Activated CD8-positive, alpha-beta T cell treated with anti-CD3 and anti-CD28 coated beads for 36 hours (primary cell): ENCODE measurements at regions not wholly inside any gene's neighbourhood (a gene's known extent, or its start where the extent isn't known, plus 50 kb on each side); places are given as distances from the start of the nearest gene placed in this dataset.

ENCODE experiments used
- ATAC-seq: fragments of 200-7000 bp; cut with Tn5 transposase; one replicate; pipeline ENCODE4 v1.10.0; 2021; ENCODE audit warnings: mild to moderate bottlenecking, moderate library complexity
- CTCF ChIA-PET: fragments of 350-600 bp; sonication (Branson Sonifier 250); formaldehyde crosslinking; loops from one replicate; lab custom pipeline; 2021; ENCODE audit warnings: antibody characterized with exemption; lab: Charles Lee
- POLR2A ChIA-PET: fragments of 350-600 bp; sonication (Branson Sonifier 250); formaldehyde crosslinking; loops from one replicate; lab custom pipeline; 2021; ENCODE audit warnings: antibody characterized with exemption; lab: Charles Lee
- DNase-seq: peaks from one replicate; pipeline ENCODE4 v3.0.0-alpha.2; 2020
- H3K27ac Mint-ChIP-seq: one replicate; pipeline ENCODE4 v1.8.0; 2021; ENCODE audit warnings: mild to moderate bottlenecking, mixed read lengths
- H3K27me3 Mint-ChIP-seq: one replicate; pipeline ENCODE4 v1.8.0; 2021; ENCODE audit warnings: mixed read lengths
- H3K36me3 Mint-ChIP-seq: one replicate; pipeline ENCODE4 v1.8.0; 2021; ENCODE audit warnings: low read depth, mixed read lengths
- H3K4me1 Mint-ChIP-seq: one replicate; pipeline ENCODE4 v1.8.0; 2021; ENCODE audit warnings: low read depth, mixed read lengths
- H3K4me3 Mint-ChIP-seq: one replicate; pipeline ENCODE4 v1.8.0; 2021; ENCODE audit warnings: mild to moderate bottlenecking, moderate library complexity, mixed read lengths
- H3K9me3 Mint-ChIP-seq: one replicate; pipeline ENCODE4 v1.8.0; 2021; ENCODE audit warnings: mixed read lengths
- intact Hi-C: fragments of 100-400 bp; cut with micrococcal nuclease; formaldehyde crosslinking; loops from one replicate; pipeline ENCODE4 v1.10.0; 2022
- TF ChIP-seq, protein P1 (sequence below): fragments of 200-600 bp; IDR thresholded peaks from one replicate; pipeline ENCODE4 v1.8.0; 2022; ENCODE audit warnings: antibody characterized with exemption, mild to moderate bottlenecking

DNA sequence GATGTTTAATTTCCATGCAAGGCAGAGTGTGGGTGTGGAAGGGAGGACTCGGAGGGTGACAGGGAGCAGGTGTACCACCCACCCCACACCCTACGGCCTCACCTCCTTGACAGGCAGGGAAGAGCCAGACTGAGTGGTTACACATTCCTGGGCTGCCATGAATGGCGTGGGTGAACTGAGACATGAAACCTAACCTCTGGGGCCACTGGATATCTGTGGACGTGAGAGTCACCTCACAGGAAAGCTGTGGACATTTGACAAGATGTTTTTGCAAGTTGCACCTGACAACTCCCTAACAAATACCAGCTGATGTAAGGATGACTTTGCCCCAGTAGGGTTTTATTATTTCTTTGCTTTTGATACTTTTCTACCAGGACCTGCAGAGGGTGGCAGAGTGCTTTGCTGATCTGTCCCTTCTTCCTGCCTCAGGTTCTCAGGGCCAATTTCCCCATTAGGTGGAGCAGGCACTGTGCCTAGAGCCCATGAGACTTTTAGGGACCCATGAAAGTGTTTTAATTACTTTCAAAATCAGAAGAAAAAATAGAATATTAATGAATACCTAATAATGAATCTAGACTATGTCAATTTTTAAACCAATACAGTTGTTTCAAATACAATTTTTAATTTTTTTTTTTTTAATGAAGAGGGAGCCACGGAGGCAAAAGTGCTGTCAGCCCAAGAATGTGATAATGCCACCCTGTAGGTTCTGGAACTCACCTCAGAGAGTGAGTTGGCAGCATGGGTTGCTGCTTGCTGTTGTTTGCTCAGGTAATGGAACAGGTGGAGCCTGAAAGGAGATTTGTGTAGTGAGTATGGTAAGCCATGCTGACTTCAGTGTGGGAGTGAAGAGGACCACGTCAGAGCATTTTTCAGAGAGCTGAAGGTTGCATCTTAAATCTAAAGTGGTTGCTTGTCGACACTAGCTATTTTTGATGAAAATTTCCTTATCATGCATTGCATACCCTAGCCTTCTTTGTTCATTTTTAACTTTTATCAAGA, 58.0 kb upstream of the CYSLTR2 start:
- intact Hi-C loops = loop anchor here (2.0 kb wide), 1 partner anchor 173 kb away; no protein-coding TSS in a partner anchor
- POLR2A ChIA-PET = interaction anchor here (0.9 kb wide), 1 partner anchor 295 kb away, joined by 3 read pairs; no protein-coding TSS in a partner anchor

GRCh38 chr13:48600374-48601364, 53.1 kb upstream of the CYSLTR2 start:
- Mint-ChIP-seq H3K4me1 (peaks cover 6% of the 10 kb centered on the region), H3K36me3 (no peaks in the 10 kb centered on the region), H3K4me3 (no peak overlapping the region), H3K9me3 (no peaks in the 10 kb centered on the region), H3K27me3 (peaks cover 2% of the 10 kb centered on the region), H3K27ac (no peak overlapping the region)
- DNase-seq = no peak
- ATAC-seq = peak; percentile 27
- intact Hi-C loops = no loop called here
- CTCF ChIA-PET = interaction anchor here (0.9 to 11.7 kb wide), 2 partner anchors 131 to 167 kb away, joined by 5 to 92 read pairs; no protein-coding TSS in a partner anchor
- POLR2A ChIA-PET = interaction anchor here (0.6 kb wide), 1 partner anchor 17 kb away, joined by 3 read pairs; no protein-coding TSS in a partner anchor
- TF ChIP-seq, protein P1, sequence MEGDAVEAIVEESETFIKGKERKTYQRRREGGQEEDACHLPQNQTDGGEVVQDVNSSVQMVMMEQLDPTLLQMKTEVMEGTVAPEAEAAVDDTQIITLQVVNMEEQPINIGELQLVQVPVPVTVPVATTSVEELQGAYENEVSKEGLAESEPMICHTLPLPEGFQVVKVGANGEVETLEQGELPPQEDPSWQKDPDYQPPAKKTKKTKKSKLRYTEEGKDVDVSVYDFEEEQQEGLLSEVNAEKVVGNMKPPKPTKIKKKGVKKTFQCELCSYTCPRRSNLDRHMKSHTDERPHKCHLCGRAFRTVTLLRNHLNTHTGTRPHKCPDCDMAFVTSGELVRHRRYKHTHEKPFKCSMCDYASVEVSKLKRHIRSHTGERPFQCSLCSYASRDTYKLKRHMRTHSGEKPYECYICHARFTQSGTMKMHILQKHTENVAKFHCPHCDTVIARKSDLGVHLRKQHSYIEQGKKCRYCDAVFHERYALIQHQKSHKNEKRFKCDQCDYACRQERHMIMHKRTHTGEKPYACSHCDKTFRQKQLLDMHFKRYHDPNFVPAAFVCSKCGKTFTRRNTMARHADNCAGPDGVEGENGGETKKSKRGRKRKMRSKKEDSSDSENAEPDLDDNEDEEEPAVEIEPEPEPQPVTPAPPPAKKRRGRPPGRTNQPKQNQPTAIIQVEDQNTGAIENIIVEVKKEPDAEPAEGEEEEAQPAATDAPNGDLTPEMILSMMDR = no peak

More for the DNA sequence above, 58.0 kb upstream of the CYSLTR2 start:
- CTCF ChIA-PET = interaction anchor here (0.6 to 11.7 kb wide), 11 partner anchors 51 to 278 kb away, joined by 3 to 92 read pairs (median 3); no protein-coding TSS in a partner anchor
- Mint-ChIP-seq H3K9me3 (no peaks in the 10 kb centered on the region), H3K27ac (no peak overlapping the region), H3K4me1 (peaks cover 6% of the 10 kb centered on the region), H3K36me3 (no peaks in the 10 kb centered on the region), H3K27me3 (peaks cover 2% of the 10 kb centered on the region), H3K4me3 (no peak overlapping the region)
- peak; percentile 65 for DNase-seq
- peak; percentile 86 for ATAC-seq
- TF ChIP-seq, protein P1 = peak; percentile 60

DNA sequence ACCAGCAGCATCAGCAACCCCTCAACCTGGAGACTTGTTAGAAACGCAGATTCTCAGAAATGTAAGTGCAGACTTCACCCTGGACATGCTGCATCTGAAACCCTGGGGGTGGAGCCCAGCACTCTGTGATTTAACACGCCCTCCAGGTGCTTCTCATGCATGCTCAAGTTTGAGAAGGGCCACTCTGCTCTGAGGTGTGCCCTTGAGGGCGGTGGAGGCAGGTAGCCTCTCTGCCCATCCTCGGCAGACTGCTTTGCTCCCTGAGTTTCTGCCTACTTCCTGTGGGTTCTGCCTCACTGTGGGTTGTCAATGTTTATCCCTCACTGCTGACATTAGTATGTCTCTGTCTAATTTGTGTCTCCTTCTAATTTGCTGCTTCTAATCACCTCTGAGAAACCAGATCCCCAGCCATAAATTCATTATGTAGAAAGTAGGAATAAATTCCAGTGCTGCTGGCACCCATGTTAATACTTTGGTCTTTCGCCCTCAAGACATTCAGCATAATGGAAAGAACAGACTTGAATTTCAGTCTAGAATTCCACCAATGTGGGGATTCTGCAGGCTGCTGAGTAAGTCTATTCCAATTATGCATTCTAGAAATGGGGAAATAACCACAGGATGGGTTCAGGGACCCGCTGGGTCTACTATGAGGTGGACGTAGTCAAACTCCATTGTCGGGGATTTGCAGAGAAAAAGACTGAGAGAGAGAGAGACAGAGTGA, 51.3 kb upstream of the CYSLTR2 start:
- POLR2A ChIA-PET = no interaction called here
- ATAC-seq (no peak), DNase-seq (no peak)
- TF ChIP-seq, protein P1 = no peak
- peaks cover 2% of the 10 kb centered on the region for H3K27me3 Mint-ChIP-seq
- CTCF ChIA-PET = interaction anchor here (11.7 kb wide), 1 partner anchor 165 kb away, joined by 92 read pairs; no protein-coding TSS in a partner anchor
- no peak overlapping the region for H3K27ac Mint-ChIP-seq
- peaks cover 8% of the 10 kb centered on the region for H3K9me3 Mint-ChIP-seq
- peaks cover 6% of the 10 kb centered on the region for H3K4me1 Mint-ChIP-seq
- H3K36me3 Mint-ChIP-seq = no peaks in the 10 kb centered on the region
- intact Hi-C loops = no loop called here
- H3K4me3 Mint-ChIP-seq = no peak overlapping the region

DNA sequence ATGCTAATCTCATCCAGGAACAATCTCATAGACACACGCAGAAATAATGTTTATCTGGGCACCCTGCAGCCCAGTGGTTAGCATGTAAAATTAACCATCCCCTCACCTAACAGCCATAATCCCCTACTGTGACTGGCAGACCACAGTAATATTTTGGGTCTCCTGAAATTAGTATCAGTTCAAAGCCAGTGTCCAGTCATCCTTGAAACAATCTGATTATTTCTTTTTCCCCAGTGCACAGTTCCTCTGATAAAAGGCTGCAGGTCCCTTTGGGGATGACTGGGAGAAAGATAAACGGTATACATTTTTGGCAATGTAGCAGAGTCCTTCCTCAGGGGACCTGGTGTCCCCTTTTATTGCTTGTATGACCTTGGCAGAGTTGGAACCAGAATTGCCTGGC, 50.4 kb upstream of the CYSLTR2 start:
- Mint-ChIP-seq H3K27me3 (peaks cover 2% of the 10 kb centered on the region), H3K4me1 (peaks cover 6% of the 10 kb centered on the region), H3K36me3 (no peaks in the 10 kb centered on the region), H3K4me3 (no peak overlapping the region), H3K27ac (no peak overlapping the region), H3K9me3 (peaks cover 8% of the 10 kb centered on the region)
- CTCF ChIA-PET = no interaction called here
- DNase-seq (no peak), ATAC-seq (no peak)
- TF ChIP-seq, protein P1 = no peak
- POLR2A ChIA-PET = no interaction called here
- intact Hi-C loops = no loop called here
